Lower leg skin (tissue), 3 donors: ENCODE measurements at regions not wholly inside any gene's neighbourhood (a gene's known extent, or its start where the extent isn't known, plus 50 kb on each side); places are given as distances from the start of the nearest gene placed in this dataset.

Source experiments
- POLR2A ChIP-seq, 2 donors: fragments of 450-650 bp; IDR thresholded peaks; one replicate each; pipeline ENCODE4 v1.6.1; 2016 to 2017; ENCODE audit warnings: antibody characterized with exemption in 2 of 2, mild to moderate bottlenecking in 1 of 2, moderate library complexity in 1 of 2
- TF ChIP-seq, protein P1 (sequence below), 3 donors: fragments of 450-650 bp; IDR thresholded peaks; one replicate each; pipeline ENCODE4 v1.5.1; 2016; ENCODE audit warnings: antibody characterized with exemption in 3 of 3, mild to moderate bottlenecking in 3 of 3, moderate library complexity in 2 of 3

DNA sequence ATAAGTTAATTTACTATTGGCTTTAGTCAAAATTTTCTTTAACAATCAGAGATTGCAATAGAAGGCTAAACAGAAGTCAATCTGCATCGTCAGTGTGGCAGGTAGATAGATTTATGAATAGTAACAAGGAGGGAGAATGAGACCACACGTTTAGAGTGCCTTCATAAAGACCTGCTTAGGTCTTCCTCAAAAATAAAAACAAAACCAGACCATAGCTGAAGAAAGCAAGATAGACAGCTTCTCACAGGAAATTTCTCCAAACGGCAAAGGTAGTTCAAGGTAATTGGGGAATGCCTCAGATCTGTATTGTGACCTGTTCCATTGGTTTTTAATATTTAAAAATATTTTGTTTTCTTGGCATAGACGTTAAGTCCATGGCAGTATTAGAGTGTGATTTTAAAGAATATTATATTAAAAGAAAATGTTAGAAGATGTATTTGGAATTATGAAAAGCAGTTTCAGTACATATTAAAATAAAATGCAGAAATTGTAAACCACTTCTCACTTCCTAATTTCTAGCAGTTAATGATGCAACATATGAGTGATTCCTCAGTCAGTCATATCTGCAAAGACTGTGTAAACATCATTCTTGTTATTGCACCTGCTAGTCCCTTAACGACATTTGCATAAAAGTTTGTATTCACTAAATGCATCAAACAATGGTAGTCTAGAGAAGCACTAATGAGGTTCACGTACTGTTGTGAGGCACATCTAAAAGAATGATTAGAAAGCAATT lies 278.0 kb downstream of the HLX start:
- TF ChIP-seq, protein P1, sequence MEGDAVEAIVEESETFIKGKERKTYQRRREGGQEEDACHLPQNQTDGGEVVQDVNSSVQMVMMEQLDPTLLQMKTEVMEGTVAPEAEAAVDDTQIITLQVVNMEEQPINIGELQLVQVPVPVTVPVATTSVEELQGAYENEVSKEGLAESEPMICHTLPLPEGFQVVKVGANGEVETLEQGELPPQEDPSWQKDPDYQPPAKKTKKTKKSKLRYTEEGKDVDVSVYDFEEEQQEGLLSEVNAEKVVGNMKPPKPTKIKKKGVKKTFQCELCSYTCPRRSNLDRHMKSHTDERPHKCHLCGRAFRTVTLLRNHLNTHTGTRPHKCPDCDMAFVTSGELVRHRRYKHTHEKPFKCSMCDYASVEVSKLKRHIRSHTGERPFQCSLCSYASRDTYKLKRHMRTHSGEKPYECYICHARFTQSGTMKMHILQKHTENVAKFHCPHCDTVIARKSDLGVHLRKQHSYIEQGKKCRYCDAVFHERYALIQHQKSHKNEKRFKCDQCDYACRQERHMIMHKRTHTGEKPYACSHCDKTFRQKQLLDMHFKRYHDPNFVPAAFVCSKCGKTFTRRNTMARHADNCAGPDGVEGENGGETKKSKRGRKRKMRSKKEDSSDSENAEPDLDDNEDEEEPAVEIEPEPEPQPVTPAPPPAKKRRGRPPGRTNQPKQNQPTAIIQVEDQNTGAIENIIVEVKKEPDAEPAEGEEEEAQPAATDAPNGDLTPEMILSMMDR (IDR thresholded peaks at IDR 0.05): no peak
- no peak for TF ChIP-seq POLR2A (IDR thresholded peaks at IDR 0.05)
